CD4-positive, alpha-beta T cell treated with Interleukin-12 subunit alpha and Interleukin-12 subunit beta, for 1 hour (primary cell): ENCODE measurements at regions not wholly inside any gene's neighbourhood (a gene's known extent, or its start where the extent isn't known, plus 50 kb on each side); places are given as distances from the start of the nearest gene placed in this dataset.

Experiments used
- DNase-seq: peaks from one replicate; pipeline ENCODE4 v3.0.0-alpha.2; 2020

DNA sequence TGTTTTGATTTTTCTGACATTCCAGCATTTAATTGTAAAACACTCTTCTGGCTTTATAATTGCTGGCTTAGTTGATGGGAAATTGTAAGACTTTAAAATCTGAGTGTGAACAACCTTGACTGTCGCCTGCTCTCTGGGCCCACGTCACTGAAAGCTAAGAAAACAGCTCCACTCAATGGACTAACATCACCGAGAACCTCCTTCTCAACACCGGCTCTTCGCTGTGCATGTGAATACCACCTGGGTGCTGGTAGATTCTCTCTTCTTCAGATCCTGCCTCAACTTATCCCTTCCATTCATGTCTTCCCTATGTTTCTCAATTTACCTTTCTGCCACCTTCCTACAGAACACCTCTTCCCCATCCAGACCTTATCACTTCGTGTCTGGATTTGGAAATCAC is 523.1 kb upstream of the ID2 start:
- DNase-seq: no peak

DNA sequence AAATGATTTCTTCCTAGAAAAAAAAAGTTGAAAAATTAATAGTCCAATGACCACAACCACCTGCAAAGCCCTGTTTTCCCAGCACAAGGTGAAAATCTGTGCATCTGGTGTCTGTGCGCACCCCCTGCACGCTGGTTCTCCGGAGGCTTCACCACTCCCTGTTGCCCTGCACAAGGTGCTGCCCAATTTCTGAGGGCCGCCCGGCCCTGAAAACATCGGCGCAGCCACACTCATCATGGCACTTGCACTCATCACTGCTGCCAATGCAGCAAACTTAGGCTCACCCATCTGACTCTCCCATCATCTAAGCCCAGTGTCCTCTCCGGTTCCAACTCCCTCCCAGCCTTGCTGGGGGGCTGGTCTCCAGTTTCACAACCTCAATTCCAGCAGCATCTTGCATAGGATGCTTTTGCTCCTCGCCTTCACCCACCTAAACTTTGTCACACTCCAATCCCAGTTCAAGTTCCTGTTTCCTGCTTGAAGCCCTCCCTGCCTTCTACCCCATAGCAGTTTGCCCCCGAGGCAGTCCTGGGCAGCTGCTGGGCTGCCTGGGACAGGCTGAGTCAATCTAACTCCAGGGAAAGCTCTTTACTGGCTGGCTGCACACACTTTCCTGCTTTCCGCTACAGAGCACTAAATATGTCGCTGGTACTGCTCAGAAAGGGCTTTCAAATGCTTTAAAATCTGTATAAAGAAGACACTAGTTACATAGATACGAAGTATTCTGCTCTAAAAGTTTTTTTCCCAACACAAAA is 522.5 kb upstream of the ID2 start:
- DNase-seq: no peak

DNA sequence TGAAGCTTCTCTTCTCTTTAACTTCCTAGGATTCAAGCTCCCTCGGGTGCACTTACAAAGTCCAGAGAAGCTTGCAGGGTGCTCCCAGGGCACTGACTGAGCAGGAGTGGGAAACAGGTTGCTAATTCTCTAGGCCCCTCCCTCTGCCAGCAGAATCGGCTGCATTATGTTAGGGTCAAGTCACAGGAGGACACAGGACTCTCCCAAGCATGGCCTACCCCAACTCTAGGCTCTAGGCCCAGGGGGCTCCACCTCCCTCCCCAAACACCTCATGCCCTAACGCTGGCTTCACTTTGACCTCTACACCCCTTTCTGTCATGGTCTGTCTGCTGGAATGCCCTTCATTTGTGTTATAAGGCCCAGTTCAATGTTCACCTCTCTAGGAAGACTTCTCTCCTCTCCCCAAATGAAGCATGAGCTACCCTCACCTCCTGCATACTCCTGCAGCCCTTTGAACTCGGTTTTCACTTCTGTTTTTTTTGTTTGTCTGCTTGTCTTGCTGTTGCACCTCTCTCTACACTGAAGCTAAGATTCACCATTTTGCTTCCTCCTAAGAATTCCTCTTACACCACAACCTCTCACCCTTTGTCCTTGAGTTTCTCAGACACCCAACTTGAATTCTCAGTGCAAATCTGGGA is 521.8 kb upstream of the ID2 start:
- no peak for DNase-seq

- DNase-seq: no peak
These were observed 520.9 kb upstream of the ID2 start for GRCh38 chr2:8160959-8161358.

GRCh38 chr2:8162552-8162951 is 519.3 kb upstream of the ID2 start:
- no peak for DNase-seq

DNA sequence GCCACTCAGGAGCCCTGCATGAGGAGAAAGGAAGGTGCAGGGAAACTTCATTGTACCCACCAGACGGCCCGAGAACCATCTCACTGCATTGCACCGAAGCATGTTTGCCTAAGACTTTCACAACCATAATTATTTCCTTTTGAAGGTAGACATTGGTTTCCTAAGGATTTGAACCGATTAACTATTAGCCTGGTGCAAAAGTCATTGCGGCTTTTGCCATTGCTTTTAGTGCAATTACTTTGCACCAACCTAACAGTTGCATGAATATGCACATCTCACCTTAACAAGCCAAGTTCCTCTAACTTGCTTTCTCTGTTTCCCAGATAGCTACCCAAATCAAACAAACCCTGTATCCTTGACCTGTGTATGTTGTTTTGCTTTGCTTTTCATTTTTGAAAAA is 516.3 kb upstream of the ID2 start:
- no peak for DNase-seq

GRCh38 chr2:8168022-8168717 is 513.7 kb upstream of the ID2 start:
- peak; percentile 9 for DNase-seq

GRCh38 chr2:8168876-8169424 is 512.9 kb upstream of the ID2 start:
- DNase-seq: no peak

DNA sequence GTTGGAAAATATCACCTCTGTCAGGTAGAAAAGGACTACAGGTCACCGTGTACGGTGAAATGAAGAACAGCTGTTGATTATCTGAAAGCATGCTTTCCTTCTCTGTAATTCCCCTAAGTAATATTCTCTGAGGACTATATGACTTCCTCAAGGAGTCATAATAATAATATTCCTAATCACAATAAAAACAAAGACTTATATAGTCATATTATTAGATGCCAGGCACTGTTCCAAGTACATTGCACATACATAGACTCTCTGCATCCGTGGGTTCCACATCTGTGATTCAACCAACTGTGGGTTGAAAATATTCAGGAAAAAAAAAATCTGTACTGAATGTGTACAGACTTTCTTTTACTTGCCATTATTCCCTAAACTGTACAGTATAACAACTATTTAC is 512.4 kb upstream of the ID2 start:
- no peak for DNase-seq

GRCh38 chr2:8170552-8171327 is 511.1 kb upstream of the ID2 start:
- no peak for DNase-seq

- no peak for DNase-seq
These were observed 510.2 kb upstream of the ID2 start for GRCh38 chr2:8171608-8172007.

GRCh38 chr2:8172661-8173060 is 509.2 kb upstream of the ID2 start:
- DNase-seq: no peak

DNA sequence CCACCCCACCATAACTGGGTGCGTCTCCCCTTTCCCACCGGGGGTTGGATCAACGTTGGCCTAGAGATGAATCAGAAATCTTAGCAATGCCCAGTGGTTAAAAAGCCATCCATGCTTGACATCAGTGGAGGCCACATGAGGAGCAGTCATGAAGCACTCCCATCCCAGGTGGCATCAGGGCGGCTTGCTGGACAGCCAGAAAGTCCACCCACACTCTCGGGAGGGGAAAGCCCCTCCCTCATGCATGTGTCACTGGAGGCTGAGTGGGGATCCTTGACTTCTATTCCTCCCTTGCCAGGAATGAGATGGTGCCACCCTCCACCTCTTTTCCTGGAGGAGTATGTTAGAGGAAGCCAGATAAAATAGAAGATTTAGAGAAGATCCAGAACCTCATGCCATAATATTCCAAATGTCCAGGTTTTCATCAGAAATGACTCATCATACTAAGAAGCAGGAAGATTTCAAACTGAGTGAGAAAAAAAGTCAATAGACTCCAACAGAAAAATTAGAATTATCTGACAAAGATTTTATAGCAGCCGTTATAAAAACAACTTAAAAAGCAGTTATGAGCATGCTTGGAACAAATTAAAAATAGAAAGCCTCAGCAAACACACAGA is 507.1 kb upstream of the ID2 start:
- DNase-seq: no peak

GRCh38 chr2:8176887-8177286 is 505.0 kb upstream of the ID2 start:
- DNase-seq: no peak

DNA sequence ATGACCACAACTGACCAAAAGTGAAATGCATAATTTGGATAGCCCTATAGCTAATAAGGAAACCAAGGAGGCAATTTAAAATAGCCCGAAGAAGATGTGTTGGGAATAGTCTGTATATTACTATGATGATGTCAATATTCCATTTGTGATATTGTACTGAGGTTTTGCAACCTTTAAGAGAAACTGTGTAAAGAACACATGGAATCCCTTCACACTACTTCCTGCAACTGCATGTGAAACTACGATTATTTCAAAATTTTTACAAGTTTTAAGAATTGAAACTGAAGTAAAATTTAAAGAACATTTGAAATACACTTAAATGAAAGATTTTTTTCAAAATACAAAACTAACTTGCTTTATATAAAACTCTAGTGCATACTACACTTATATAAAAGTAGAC is 504.3 kb upstream of the ID2 start:
- DNase-seq: no peak

DNA sequence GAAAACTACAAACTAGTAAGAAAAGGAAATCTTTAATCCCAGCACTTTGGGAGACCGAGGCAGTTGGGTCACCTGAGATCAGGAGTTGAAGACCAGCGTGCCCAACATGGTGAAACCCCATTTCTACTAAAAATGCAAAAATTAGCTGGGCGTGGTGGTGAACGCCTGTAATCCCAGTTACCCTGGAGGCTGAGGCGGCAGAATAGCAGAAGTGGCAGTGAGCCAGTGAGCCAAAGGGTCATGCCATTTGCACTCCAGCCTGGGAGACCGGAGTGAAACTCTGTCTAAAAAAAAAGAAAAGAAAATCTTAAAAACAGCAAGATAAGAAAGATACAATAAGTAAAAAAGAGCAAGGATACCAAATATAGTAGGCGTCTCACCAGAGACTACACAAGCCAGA is 502.9 kb upstream of the ID2 start:
- DNase-seq: no peak

DNA sequence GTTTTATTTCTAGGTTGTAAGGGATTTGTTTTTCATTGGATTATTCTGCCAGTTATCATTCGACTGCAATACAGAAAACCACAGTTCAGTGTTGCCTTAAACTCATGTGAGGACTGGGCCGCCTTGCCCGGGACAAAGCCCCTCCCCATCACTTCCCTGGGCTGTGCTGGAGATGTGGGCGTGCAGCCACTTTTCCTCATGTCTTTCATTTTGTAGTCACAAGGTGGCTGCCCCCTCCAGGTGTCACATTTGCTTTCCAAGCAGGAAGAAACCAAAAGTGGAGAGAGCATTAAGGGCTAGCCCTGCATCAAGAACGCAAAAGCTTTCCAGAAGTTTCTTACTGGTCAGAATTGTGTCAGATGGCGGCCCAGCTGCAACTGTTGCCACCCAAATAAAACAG is 492.5 kb upstream of the ID2 start:
- no peak for DNase-seq

DNA sequence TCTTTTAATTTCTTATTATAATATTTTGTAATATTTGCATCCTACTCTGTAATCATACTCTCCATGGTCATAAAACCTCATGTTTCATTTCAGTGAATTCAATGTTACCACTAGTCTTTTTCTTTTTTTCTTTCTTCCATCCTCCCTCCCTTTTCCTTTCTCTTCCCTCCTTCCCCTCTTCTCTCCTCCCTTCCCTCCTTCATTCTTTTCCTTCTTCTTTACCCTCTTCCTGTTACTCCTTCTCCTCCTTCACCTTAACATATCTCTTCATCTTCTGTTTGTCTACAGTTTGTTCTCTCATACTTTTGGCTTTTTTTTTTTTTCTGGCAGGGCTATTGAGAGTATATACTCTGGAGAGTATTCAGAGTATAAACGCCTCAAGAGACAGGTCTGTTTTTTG is 491.6 kb upstream of the ID2 start:
- no peak for DNase-seq

DNA sequence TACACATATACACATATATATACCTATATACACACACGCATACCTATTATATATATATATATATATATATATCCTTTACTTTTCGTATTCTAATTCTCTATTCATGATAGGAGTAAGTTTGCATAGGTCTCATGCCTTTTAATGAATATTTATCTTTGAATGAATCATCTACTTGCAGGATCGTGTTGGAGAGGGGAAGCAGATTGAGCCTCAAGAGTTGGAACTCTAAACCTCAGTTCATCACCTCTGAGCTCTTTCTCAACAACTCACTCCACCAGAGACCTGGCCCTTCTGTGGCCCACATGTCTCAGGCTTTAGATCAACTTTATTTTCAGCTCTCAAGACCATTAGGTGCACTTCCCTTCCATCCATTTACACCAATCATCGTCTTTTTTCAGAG is 490.4 kb upstream of the ID2 start:
- no peak for DNase-seq

GRCh38 chr2:8193146-8193545 is 488.7 kb upstream of the ID2 start:
- no peak for DNase-seq

GRCh38 chr2:8193686-8194615 is 487.9 kb upstream of the ID2 start:
- no peak for DNase-seq

DNA sequence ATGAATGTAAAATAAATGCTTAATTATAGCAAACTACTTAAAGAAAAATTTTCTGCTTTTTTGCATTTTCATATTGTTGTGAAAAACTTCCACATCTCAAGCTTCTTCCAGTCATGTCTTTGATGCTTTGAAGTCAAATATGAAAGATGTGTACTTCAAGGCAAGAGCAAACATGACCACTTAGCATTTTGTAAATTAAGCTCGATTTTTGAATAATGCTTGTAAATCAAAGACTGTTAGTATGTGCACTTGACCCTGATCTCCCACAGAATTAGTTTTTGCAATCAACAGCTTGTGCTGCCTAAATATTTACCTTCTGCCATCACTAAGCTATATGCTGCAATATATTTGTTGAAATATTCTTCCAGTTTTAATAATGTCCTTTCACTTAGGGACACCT is 486.1 kb upstream of the ID2 start:
- no peak for DNase-seq
